HG02870 (cell line): ENCODE measurements at regions not wholly inside any gene's neighbourhood (a gene's known extent, or its start where the extent isn't known, plus 50 kb on each side); places are given as distances from the start of the nearest gene placed in this dataset.

Source experiments
- ATAC-seq: cut with Tn5 transposase; IDR thresholded peaks from one replicate; pipeline ENCODE4 v1.9.1; 2021; ENCODE audit warnings: mild to moderate bottlenecking, moderate library complexity; ENCODE audit not compliant: unreplicated experiment

GRCh38 chr5:97658116-97658900, 475.3 kb upstream of the RIOK2 start:
- ATAC-seq, result no peak

- ATAC-seq, result no peak
Measured at GRCh38 chr5:97666783-97667182, 483.7 kb upstream of the RIOK2 start.

GRCh38 chr5:97670447-97670846, 487.4 kb upstream of the RIOK2 start:
- no peak for ATAC-seq

GRCh38 chr5:97676608-97677007, 493.6 kb upstream of the RIOK2 start:
- ATAC-seq, result no peak

GRCh38 chr5:97694091-97694490, 511.0 kb upstream of the RIOK2 start:
- no peak for ATAC-seq

- no peak for ATAC-seq
Measured at GRCh38 chr5:97714424-97714823, 531.4 kb upstream of the RIOK2 start.

- no peak for ATAC-seq
Measured at GRCh38 chr5:97726106-97726505, 543.1 kb upstream of the RIOK2 start.

- no peak for ATAC-seq
Measured at GRCh38 chr5:97728920-97729319, 545.9 kb upstream of the RIOK2 start.

- no peak for ATAC-seq
Measured at GRCh38 chr5:97729938-97730337, 546.9 kb upstream of the RIOK2 start.

- no peak for ATAC-seq
Measured at GRCh38 chr5:97735209-97735608, 552.2 kb upstream of the RIOK2 start.

GRCh38 chr5:97737608-97738007, 554.6 kb upstream of the RIOK2 start:
- ATAC-seq, result no peak

GRCh38 chr5:97745817-97746216, 562.8 kb upstream of the RIOK2 start:
- no peak for ATAC-seq

- no peak for ATAC-seq
Measured at GRCh38 chr5:97750576-97750975, 567.5 kb upstream of the RIOK2 start.

- ATAC-seq, result no peak
Measured at GRCh38 chr5:97751540-97751939, 568.5 kb upstream of the RIOK2 start.

GRCh38 chr5:97752871-97753270, 569.8 kb upstream of the RIOK2 start:
- no peak for ATAC-seq

- ATAC-seq, result no peak
Measured at GRCh38 chr5:97762483-97762882, 579.4 kb upstream of the RIOK2 start.

- ATAC-seq, result no peak
Measured at GRCh38 chr5:97764700-97765099, 581.7 kb upstream of the RIOK2 start.

- no peak for ATAC-seq
Measured at GRCh38 chr5:97778451-97778850, 595.4 kb upstream of the RIOK2 start.

- no peak for ATAC-seq
Measured at GRCh38 chr5:97788369-97788768, 605.3 kb upstream of the RIOK2 start.

- no peak for ATAC-seq
Measured at GRCh38 chr5:97797994-97798451, 615.0 kb upstream of the RIOK2 start.

- no peak for ATAC-seq
Measured at GRCh38 chr5:97801461-97801860, 618.4 kb upstream of the RIOK2 start.

- ATAC-seq, result no peak
Measured at GRCh38 chr5:97820138-97820537, 637.1 kb upstream of the RIOK2 start.
